ENCODE measurements at regions not wholly inside any gene's neighbourhood (a gene's known extent, or its start where the extent isn't known, plus 50 kb on each side); places are given as distances from the start of the nearest gene placed in this dataset.

- no peak for DNase-seq (ENCODE audit: low spot score)
Measured at GRCh38 chr3:76815561-76815960, 224.3 kb upstream of the ROBO2 start.

GRCh38 chr3:76820481-76820880 is 219.4 kb upstream of the ROBO2 start:
- no peak for DNase-seq (ENCODE audit: low spot score)

- no peak for DNase-seq (ENCODE audit: low spot score)
Measured at GRCh38 chr3:76824658-76825240, 215.2 kb upstream of the ROBO2 start.

GRCh38 chr3:76826861-76827260 is 213.0 kb upstream of the ROBO2 start:
- DNase-seq (ENCODE audit: low spot score) = no peak

GRCh38 chr3:76827701-76828226 is 212.1 kb upstream of the ROBO2 start:
- no peak for DNase-seq (ENCODE audit: low spot score)

GRCh38 chr3:76834657-76835056 is 205.2 kb upstream of the ROBO2 start:
- no peak for DNase-seq (ENCODE audit: low spot score)

- DNase-seq (ENCODE audit: low spot score) = no peak
Measured at GRCh38 chr3:76841747-76842146, 198.2 kb upstream of the ROBO2 start.

GRCh38 chr3:76842216-76842615 is 197.7 kb upstream of the ROBO2 start:
- no peak for DNase-seq (ENCODE audit: low spot score)

- DNase-seq (ENCODE audit: low spot score) = no peak
Measured at GRCh38 chr3:76855451-76855850, 184.4 kb upstream of the ROBO2 start.

GRCh38 chr3:76859596-76859995 is 180.3 kb upstream of the ROBO2 start:
- no peak for DNase-seq (ENCODE audit: low spot score)

- DNase-seq (ENCODE audit: low spot score) = no peak
Measured at GRCh38 chr3:76864355-76864754, 175.5 kb upstream of the ROBO2 start.

- DNase-seq (ENCODE audit: low spot score) = no peak
Measured at GRCh38 chr3:76866729-76867408, 173.0 kb upstream of the ROBO2 start.

GRCh38 chr3:76869726-76870384 is 170.0 kb upstream of the ROBO2 start:
- no peak for DNase-seq (ENCODE audit: low spot score)

GRCh38 chr3:76871655-76872054 is 168.2 kb upstream of the ROBO2 start:
- DNase-seq (ENCODE audit: low spot score) = no peak

- DNase-seq (ENCODE audit: low spot score) = no peak
Measured at GRCh38 chr3:76872999-76873398, 166.9 kb upstream of the ROBO2 start.

- no peak for DNase-seq (ENCODE audit: low spot score)
Measured at GRCh38 chr3:76873532-76874242, 166.2 kb upstream of the ROBO2 start.

- DNase-seq (ENCODE audit: low spot score) = no peak
Measured at GRCh38 chr3:76879959-76880358, 159.9 kb upstream of the ROBO2 start.

- DNase-seq (ENCODE audit: low spot score) = no peak
Measured at GRCh38 chr3:76886761-76887500, 153.0 kb upstream of the ROBO2 start.

GRCh38 chr3:76888856-76889255 is 151.0 kb upstream of the ROBO2 start:
- DNase-seq (ENCODE audit: low spot score) = no peak

GRCh38 chr3:76889911-76890310 is 150.0 kb upstream of the ROBO2 start:
- DNase-seq (ENCODE audit: low spot score) = no peak

GRCh38 chr3:76897076-76897475 is 142.8 kb upstream of the ROBO2 start:
- no peak for DNase-seq (ENCODE audit: low spot score)

- no peak for DNase-seq (ENCODE audit: low spot score)
Measured at GRCh38 chr3:76900596-76900995, 139.3 kb upstream of the ROBO2 start.
